SK-N-SH (cell line): ENCODE measurements at regions not wholly inside any gene's neighbourhood (a gene's known extent, or its start where the extent isn't known, plus 50 kb on each side); places are given as distances from the start of the nearest gene placed in this dataset.

Source experiments
- CTCF ChIA-PET: fragments of 300-600, 350-600 bp; formaldehyde crosslinking; extraction: SDS; loops from one replicate; lab custom pipeline; 2021; lab: Yijun Ruan, JAX
- POLR2A ChIA-PET: fragments of 350-600 bp; sonication (Branson Sonifier 250); formaldehyde crosslinking; extraction: SDS; loops from one replicate; lab custom pipeline; 2020; ENCODE audit warnings: antibody characterized with exemption, inconsistent platforms; lab: Yijun Ruan, JAX
- DNase-seq: peaks from one replicate; pipeline ENCODE4 v3.0.0; 2012
- H2AFZ ChIP-seq: fragments of 200-600 bp; sonication (generic); 2 replicates; pipeline ENCODE4 v1.8.1; 2016; ENCODE audit warnings: antibody characterized with exemption, mild to moderate bottlenecking, low read depth
- H3F3A ChIP-seq: fragments of 200-600 bp; sonication (generic); replicated peaks from 2 replicates; pipeline ENCODE3; 2016; ENCODE audit warnings: antibody characterized with exemption, mild to moderate bottlenecking; ENCODE audit not compliant: insufficient read depth
- H3K27ac ChIP-seq, 2 experiments: fragments of 200-500 bp in 1 of 2; fragments of 200-600 bp in 1 of 2; sonication (Bioruptor generic) in 1 of 2; sonication (generic), shearing (Covaris generic) in 1 of 2; 2 replicates each; pipeline versions ENCODE4 v1.5.1 to v1.6.1; 2014 to 2016; ENCODE audit warnings: low read depth in 2 of 2, inconsistent platforms in 1 of 2, low read length in 1 of 2, mild to moderate bottlenecking in 1 of 2, mixed read lengths in 1 of 2
- H3K27me3 ChIP-seq: fragments of 200-600 bp; sonication (generic), shearing (Covaris generic); 2 replicates; pipeline ENCODE4 v1.6.1; 2016; ENCODE audit warnings: mixed run types; ENCODE audit not compliant: insufficient read depth
- H3K36me3 ChIP-seq, 2 experiments: fragments of 200-500 bp in 1 of 2; fragments of 200-600 bp in 1 of 2; sonication (Bioruptor generic) in 1 of 2; sonication (generic) in 1 of 2; replicated peaks in 1 of 2; 2 replicates each; pipeline versions ENCODE3 to v1.5.1; 2014 to 2016; ENCODE audit warnings: low read length in 1 of 2, mild to moderate bottlenecking in 1 of 2; ENCODE audit not compliant: insufficient read depth in 2 of 2, control insufficient read depth in 1 of 2
- H3K4me1 ChIP-seq, 2 experiments: fragments of 200-500 bp in 1 of 2; fragments of 200-600 bp in 1 of 2; sonication (Bioruptor generic) in 1 of 2; sonication (generic), shearing (Covaris generic) in 1 of 2; 2 replicates each; pipeline versions ENCODE4 v1.5.1 to v1.6.1; 2014 to 2016; ENCODE audit warnings: low read depth in 1 of 2, low read length in 1 of 2, mixed run types in 1 of 2; ENCODE audit not compliant: insufficient read depth in 2 of 2, control insufficient read depth in 1 of 2
- H3K4me2 ChIP-seq: fragments of 200-600 bp; sonication (generic), shearing (Covaris generic); 2 replicates; pipeline ENCODE4 v1.6.1; 2017; ENCODE audit warnings: mixed run types
- H3K4me3 ChIP-seq, 2 experiments: fragments of 200-500 bp in 1 of 2; fragments of 200-600 bp in 1 of 2; sonication (Bioruptor generic) in 1 of 2; sonication (generic), shearing (Covaris generic) in 1 of 2; 2 replicates each; pipeline versions ENCODE4 v1.5.1 to v1.8.1; 2014 to 2016; ENCODE audit warnings: low read depth in 2 of 2, inconsistent platforms in 1 of 2, low read length in 1 of 2, mild to moderate bottlenecking in 1 of 2, mixed read lengths in 1 of 2, moderate library complexity in 1 of 2
- H3K79me2 ChIP-seq: fragments of 200-600 bp; sonication (generic); 2 replicates; pipeline ENCODE4 v1.8.1; 2017; ENCODE audit warnings: mild to moderate bottlenecking; ENCODE audit not compliant: insufficient read depth
- H3K9ac ChIP-seq: fragments of 200-600 bp; sonication (generic); 2 replicates; pipeline ENCODE4 v1.6.1; 2017; ENCODE audit warnings: mixed run types
- H3K9me2 ChIP-seq: fragments of 200-600 bp; sonication (generic); 2 replicates; pipeline ENCODE4 v1.6.1; 2017; ENCODE audit warnings: mixed run types
- H3K9me3 ChIP-seq: fragments of 200-600 bp; sonication (generic); 2 replicates; pipeline ENCODE4 v1.6.1; 2017; ENCODE audit warnings: mixed run types, mild to moderate bottlenecking, moderate library complexity
- H4K20me1 ChIP-seq: fragments of 200-600 bp; sonication (generic); 2 replicates; pipeline ENCODE4 v1.6.1; 2017; ENCODE audit warnings: mild to moderate bottlenecking, mixed run types; ENCODE audit not compliant: insufficient read depth
- CHD2 ChIP-seq: fragments of 150-350 bp; IDR thresholded peaks from 2 replicates; pipeline ENCODE4 v1.6.1; 2018; ENCODE audit warnings: low read length; ENCODE audit not compliant: partially characterized antibody
- ELF1 ChIP-seq: IDR thresholded peaks from 2 replicates; pipeline ENCODE4 v1.4.0; 2012
- EP300 ChIP-seq, 2 experiments: IDR thresholded peaks; 2 replicates each; pipeline versions ENCODE4 v1.4.0 to v1.6.1; 2012; ENCODE audit warnings: borderline replicate concordance in 1 of 2, low read depth in 1 of 2, low read length in 1 of 2
- EZH2phosphoT487 ChIP-seq: fragments of 200-600 bp; sonication (generic); IDR thresholded peaks from 2 replicates; pipeline ENCODE4 v1.6.1; 2017; ENCODE audit warnings: low read depth, mixed run types, mild to moderate bottlenecking, antibody characterized with exemption, moderate library complexity, borderline replicate concordance
- FOSL2 ChIP-seq: IDR thresholded peaks from 2 replicates; pipeline ENCODE4 v1.4.0; 2012; ENCODE audit warnings: low read depth, mild to moderate bottlenecking, moderate library complexity, borderline replicate concordance
- GABPA ChIP-seq: IDR thresholded peaks from 2 replicates; pipeline ENCODE4 v1.4.0; 2012; ENCODE audit warnings: low read depth, mild to moderate bottlenecking
- GATA2 ChIP-seq: sonication (generic); formaldehyde crosslinking; IDR thresholded peaks from 2 replicates; pipeline ENCODE4 v1.5.0; 2020; ENCODE audit warnings: mild to moderate bottlenecking, missing genetic modification reagents
- JUND ChIP-seq: IDR thresholded peaks from 2 replicates; pipeline ENCODE4 v1.4.0; 2012
- MEF2A ChIP-seq: IDR thresholded peaks from 2 replicates; pipeline ENCODE4 v1.4.0; 2012; ENCODE audit warnings: low read depth, borderline replicate concordance
- MXI1 ChIP-seq: IDR thresholded peaks from 2 replicates; pipeline ENCODE4 v1.6.1; 2012; ENCODE audit warnings: mild to moderate bottlenecking, low read depth, low read length, improper control_type of control experiment
- NFIC ChIP-seq: IDR thresholded peaks from 2 replicates; pipeline ENCODE4 v1.4.0; 2012; ENCODE audit warnings: borderline replicate concordance
- NRF1 ChIP-seq: IDR thresholded peaks from 2 replicates; pipeline ENCODE4 v1.6.1; 2012; ENCODE audit warnings: low read depth, mild to moderate bottlenecking, low read length
- RAD21 ChIP-seq: IDR thresholded peaks from 2 replicates; pipeline ENCODE4 v1.6.1; 2012; ENCODE audit warnings: mild to moderate bottlenecking, low read length
- RFX5 ChIP-seq: IDR thresholded peaks from 2 replicates; pipeline ENCODE4 v1.6.1; 2012; ENCODE audit warnings: mild to moderate bottlenecking, improper control_type of control experiment, low read length
- TAF1 ChIP-seq: IDR thresholded peaks from 2 replicates; pipeline ENCODE4 v1.6.1; 2012; ENCODE audit warnings: low read depth, mild to moderate bottlenecking, low read length, moderate library complexity, borderline replicate concordance
- TCF12 ChIP-seq: IDR thresholded peaks from 2 replicates; pipeline ENCODE4 v1.4.0; 2012
- YY1 ChIP-seq: IDR thresholded peaks from 2 replicates; pipeline ENCODE4 v1.4.0; 2012; ENCODE audit warnings: low read depth, mild to moderate bottlenecking
- WGBS: methylation state at CpG from one replicate; pipeline ENCODE4 v1.1.6; 2017; ENCODE audit warnings: low lambda C conversion rate; 5-methylcytosine and 5-hydroxymethylcytosine counted together
- TF ChIP-seq, protein P1 (sequence below): IDR thresholded peaks from 2 replicates; pipeline ENCODE4 v1.4.0; 2012; ENCODE audit warnings: low read depth, borderline replicate concordance
- TF ChIP-seq, protein P2 (sequence below): IDR thresholded peaks from 2 replicates; pipeline ENCODE4 v1.4.0; 2012; ENCODE audit warnings: low read depth
- TF ChIP-seq, protein P3 (sequence below): IDR thresholded peaks from 2 replicates; pipeline ENCODE4 v1.6.1; 2012; ENCODE audit warnings: mild to moderate bottlenecking, low read depth, low read length, moderate library complexity
- TF ChIP-seq, protein P4 (sequence below): IDR thresholded peaks from 2 replicates; pipeline ENCODE4; 2012

DNA sequence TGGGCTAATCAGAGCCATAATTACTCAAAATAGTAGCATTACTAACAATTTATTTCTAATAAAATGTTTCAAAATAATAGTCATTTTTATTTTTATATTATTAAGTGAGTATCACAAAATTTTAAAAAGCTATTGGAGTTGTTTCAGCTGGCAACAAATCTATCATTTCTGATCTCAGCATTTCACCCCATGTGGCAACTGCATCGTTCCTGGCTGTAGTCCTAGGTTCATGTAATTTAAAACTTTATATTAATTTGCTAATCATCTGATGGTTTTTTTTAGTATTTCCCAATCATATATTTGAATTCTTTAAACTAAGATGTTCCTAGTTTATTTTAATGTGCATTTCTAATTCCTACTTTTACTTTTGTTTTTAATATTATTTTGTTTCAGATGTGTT is 293.0 kb upstream of the AKR1E2 start (continued):
- TF ChIP-seq, protein P1, sequence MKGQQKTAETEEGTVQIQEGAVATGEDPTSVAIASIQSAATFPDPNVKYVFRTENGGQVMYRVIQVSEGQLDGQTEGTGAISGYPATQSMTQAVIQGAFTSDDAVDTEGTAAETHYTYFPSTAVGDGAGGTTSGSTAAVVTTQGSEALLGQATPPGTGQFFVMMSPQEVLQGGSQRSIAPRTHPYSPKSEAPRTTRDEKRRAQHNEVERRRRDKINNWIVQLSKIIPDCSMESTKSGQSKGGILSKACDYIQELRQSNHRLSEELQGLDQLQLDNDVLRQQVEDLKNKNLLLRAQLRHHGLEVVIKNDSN = no peak
- no peak for TF ChIP-seq JUND
- TF ChIP-seq EP300 (IDR thresholded peaks at IDR 0.05; ENCODE audit: borderline replicate concordance in 1 of 2, low read depth in 1 of 2, low read length in 1 of 2) = no peak
- TF ChIP-seq TCF12 = no peak
- no peak for TF ChIP-seq MEF2A
- TF ChIP-seq, protein P2, sequence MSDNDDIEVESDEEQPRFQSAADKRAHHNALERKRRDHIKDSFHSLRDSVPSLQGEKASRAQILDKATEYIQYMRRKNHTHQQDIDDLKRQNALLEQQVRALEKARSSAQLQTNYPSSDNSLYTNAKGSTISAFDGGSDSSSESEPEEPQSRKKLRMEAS = no peak
- no peak for TF ChIP-seq NRF1

DNA sequence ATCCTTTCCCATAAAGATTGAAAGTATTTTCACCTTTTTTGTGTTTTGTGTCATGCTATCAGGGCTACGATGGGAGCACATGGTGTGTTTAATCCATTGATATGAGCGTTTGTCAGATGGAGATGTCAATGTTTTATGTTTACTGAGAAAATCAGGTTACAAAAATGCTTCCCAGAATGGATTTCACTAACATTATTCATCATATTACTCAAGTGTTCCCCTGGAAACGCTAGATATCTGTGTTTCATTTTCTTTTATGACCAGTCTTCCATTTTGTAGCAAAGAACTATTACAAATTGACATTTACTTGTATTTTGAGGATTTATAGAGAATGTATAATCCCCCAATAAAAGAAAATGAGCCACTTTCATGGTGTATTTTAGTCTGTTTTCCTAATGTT is 293.5 kb upstream of the AKR1E2 start:
- Histone ChIP-seq H3K4me2 (no peak overlapping the region), H3K79me2 (no peaks in the 10 kb centered on the region), H3K4me3 (no peak overlapping the region), H3K9me3 (no peaks in the 10 kb centered on the region), H3K4me1 (peaks cover under 1 to 4% of the 10 kb centered on the region in 2 experiments; a peak in 3 of 4 replicates), H3K9me2 (no peaks in the 10 kb centered on the region), H3K36me3 (no peaks in the 10 kb centered on the region), H3K27ac (peak overlapping the region; percentile 34 to 68; a peak in 3 of 4 replicates), H2AFZ (peak overlapping the region; percentile 87), H3F3A (no peaks in the 10 kb centered on the region), H3K9ac (no peak overlapping the region), H3K27me3 (no peaks in the 10 kb centered on the region), H4K20me1 (no peaks in the 10 kb centered on the region)
- CTCF ChIA-PET = no interaction called here
- DNase-seq = no peak
- WGBS = 39% methylated on average over 3 of the region's 3 CpGs
- TF ChIP-seq YY1 = peak; percentile 63; the same call in 1 of the 2 replicates
- TF ChIP-seq MXI1 = no peak
- TF ChIP-seq, protein P3, sequence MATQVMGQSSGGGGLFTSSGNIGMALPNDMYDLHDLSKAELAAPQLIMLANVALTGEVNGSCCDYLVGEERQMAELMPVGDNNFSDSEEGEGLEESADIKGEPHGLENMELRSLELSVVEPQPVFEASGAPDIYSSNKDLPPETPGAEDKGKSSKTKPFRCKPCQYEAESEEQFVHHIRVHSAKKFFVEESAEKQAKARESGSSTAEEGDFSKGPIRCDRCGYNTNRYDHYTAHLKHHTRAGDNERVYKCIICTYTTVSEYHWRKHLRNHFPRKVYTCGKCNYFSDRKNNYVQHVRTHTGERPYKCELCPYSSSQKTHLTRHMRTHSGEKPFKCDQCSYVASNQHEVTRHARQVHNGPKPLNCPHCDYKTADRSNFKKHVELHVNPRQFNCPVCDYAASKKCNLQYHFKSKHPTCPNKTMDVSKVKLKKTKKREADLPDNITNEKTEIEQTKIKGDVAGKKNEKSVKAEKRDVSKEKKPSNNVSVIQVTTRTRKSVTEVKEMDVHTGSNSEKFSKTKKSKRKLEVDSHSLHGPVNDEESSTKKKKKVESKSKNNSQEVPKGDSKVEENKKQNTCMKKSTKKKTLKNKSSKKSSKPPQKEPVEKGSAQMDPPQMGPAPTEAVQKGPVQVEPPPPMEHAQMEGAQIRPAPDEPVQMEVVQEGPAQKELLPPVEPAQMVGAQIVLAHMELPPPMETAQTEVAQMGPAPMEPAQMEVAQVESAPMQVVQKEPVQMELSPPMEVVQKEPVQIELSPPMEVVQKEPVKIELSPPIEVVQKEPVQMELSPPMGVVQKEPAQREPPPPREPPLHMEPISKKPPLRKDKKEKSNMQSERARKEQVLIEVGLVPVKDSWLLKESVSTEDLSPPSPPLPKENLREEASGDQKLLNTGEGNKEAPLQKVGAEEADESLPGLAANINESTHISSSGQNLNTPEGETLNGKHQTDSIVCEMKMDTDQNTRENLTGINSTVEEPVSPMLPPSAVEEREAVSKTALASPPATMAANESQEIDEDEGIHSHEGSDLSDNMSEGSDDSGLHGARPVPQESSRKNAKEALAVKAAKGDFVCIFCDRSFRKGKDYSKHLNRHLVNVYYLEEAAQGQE = no peak
- no peak for TF ChIP-seq GATA2 (CRISPR knock-in tag)
- TF ChIP-seq, protein P1 = no peak
- no peak for TF ChIP-seq TAF1
- TF ChIP-seq NRF1 = no peak
- TF ChIP-seq, protein P2 = peak; percentile 48; the same call in 1 of the 2 replicates
- TF ChIP-seq, protein P4, sequence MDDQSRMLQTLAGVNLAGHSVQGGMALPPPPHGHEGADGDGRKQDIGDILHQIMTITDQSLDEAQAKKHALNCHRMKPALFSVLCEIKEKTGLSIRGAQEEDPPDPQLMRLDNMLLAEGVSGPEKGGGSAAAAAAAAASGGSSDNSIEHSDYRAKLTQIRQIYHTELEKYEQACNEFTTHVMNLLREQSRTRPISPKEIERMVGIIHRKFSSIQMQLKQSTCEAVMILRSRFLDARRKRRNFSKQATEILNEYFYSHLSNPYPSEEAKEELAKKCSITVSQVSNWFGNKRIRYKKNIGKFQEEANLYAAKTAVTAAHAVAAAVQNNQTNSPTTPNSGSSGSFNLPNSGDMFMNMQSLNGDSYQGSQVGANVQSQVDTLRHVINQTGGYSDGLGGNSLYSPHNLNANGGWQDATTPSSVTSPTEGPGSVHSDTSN = peak; percentile 45; the same call in 1 of the 2 replicates
- no peak for TF ChIP-seq ELF1
- TF ChIP-seq FOSL2 = peak; percentile 35; the same call in 1 of the 2 replicates
- no peak for TF ChIP-seq GABPA
- TF ChIP-seq NFIC = no peak
- TF ChIP-seq CHD2 = no peak
- no peak for TF ChIP-seq RAD21
- no peak for TF ChIP-seq RFX5
- TF ChIP-seq EP300 (IDR thresholded peaks at IDR 0.05; ENCODE audit: borderline replicate concordance in 1 of 2, low read depth in 1 of 2, low read length in 1 of 2) = peak in 1 of 2 experiments; percentile 25; a peak in 1 of 4 replicates
- TF ChIP-seq TCF12 = peak; percentile 69
- no peak for TF ChIP-seq EZH2phosphoT487
- POLR2A ChIA-PET = no interaction called here
